HEK293T (cell line): ENCODE measurements at regions not wholly inside any gene's neighbourhood (a gene's known extent, or its start where the extent isn't known, plus 50 kb on each side); places are given as distances from the start of the nearest gene placed in this dataset.

Experiments
- CTCF ChIA-PET: fragments of 350-600 bp; formaldehyde crosslinking; extraction: SDS; loops from one replicate; lab custom pipeline; 2021; ENCODE audit warnings: antibody characterized with exemption, inconsistent platforms; lab: Yijun Ruan, JAX
- POLR2A ChIA-PET: fragments of 350-600 bp; formaldehyde crosslinking; extraction: SDS; loops from one replicate; lab custom pipeline; 2020; ENCODE audit warnings: antibody characterized with exemption, inconsistent platforms; lab: Yijun Ruan, JAX
- DNase-seq: peaks from one replicate; pipeline ENCODE4 v3.0.0; 2012; ENCODE audit warnings: mixed read lengths; ENCODE audit errors: extremely low spot score
- ARNT ChIP-seq: fragments of 450-650 bp; IDR thresholded peaks from 2 replicates; pipeline ENCODE4 v1.6.1; 2017; ENCODE audit warnings: mild to moderate bottlenecking
- BHLHE40 ChIP-seq: fragments of 450-650 bp; IDR thresholded peaks from 2 replicates; pipeline ENCODE4 v1.6.1; 2016; ENCODE audit warnings: mild to moderate bottlenecking, moderate library complexity, borderline replicate concordance
- CTBP1 ChIP-seq: fragments of 450-650 bp; IDR thresholded peaks from 2 replicates; pipeline ENCODE4 v1.6.1; 2016; ENCODE audit warnings: borderline replicate concordance
- ELF4 ChIP-seq: fragments of 450-650 bp; IDR thresholded peaks from 2 replicates; pipeline ENCODE4 v1.6.1; 2017; ENCODE audit warnings: antibody characterized with exemption
- FOXA1 ChIP-seq: fragments of 450-650 bp; IDR thresholded peaks from 2 replicates; pipeline ENCODE4 v1.6.1; 2016; ENCODE audit warnings: mild to moderate bottlenecking
- FOXK2 ChIP-seq: fragments of 450-650 bp; IDR thresholded peaks from 2 replicates; pipeline ENCODE4 v1.6.1; 2016; ENCODE audit warnings: mild to moderate bottlenecking
- FOXM1 ChIP-seq: fragments of 450-650 bp; IDR thresholded peaks from 2 replicates; pipeline ENCODE4 v1.6.1; 2017; ENCODE audit warnings: mild to moderate bottlenecking, borderline replicate concordance
- HDGF ChIP-seq: fragments of 450-650 bp; IDR thresholded peaks from 2 replicates; pipeline ENCODE4 v1.6.1; 2017; ENCODE audit warnings: antibody characterized with exemption, borderline replicate concordance
- L3MBTL2 ChIP-seq: fragments of 450-650 bp; conservative IDR thresholded peaks from 2 replicates; pipeline ENCODE4 v1.6.1; 2016; ENCODE audit warnings: mild to moderate bottlenecking
- LEF1 ChIP-seq: fragments of 450-650 bp; IDR thresholded peaks from 2 replicates; pipeline ENCODE4 v1.6.1; 2017; ENCODE audit warnings: mild to moderate bottlenecking, borderline replicate concordance
- NFRKB ChIP-seq: fragments of 450-650 bp; IDR thresholded peaks from 2 replicates; pipeline ENCODE4 v1.6.1; 2016; ENCODE audit warnings: mild to moderate bottlenecking, moderate library complexity
- PKNOX1 ChIP-seq: fragments of 450-650 bp; IDR thresholded peaks from 2 replicates; pipeline ENCODE4 v1.6.1; 2016
- SP1 ChIP-seq: fragments of 450-650 bp; IDR thresholded peaks from 2 replicates; pipeline ENCODE4 v1.6.1; 2017
- SUZ12 ChIP-seq: fragments of 450-650 bp; IDR thresholded peaks from 2 replicates; pipeline ENCODE4 v1.6.1; 2016; ENCODE audit warnings: mild to moderate bottlenecking
- TARDBP ChIP-seq: fragments of 450-650 bp; IDR thresholded peaks from 2 replicates; pipeline ENCODE4 v1.6.1; 2016
- ZNF384 ChIP-seq: fragments of 450-650 bp; IDR thresholded peaks from 2 replicates; pipeline ENCODE4 v1.6.1; 2016

DNA sequence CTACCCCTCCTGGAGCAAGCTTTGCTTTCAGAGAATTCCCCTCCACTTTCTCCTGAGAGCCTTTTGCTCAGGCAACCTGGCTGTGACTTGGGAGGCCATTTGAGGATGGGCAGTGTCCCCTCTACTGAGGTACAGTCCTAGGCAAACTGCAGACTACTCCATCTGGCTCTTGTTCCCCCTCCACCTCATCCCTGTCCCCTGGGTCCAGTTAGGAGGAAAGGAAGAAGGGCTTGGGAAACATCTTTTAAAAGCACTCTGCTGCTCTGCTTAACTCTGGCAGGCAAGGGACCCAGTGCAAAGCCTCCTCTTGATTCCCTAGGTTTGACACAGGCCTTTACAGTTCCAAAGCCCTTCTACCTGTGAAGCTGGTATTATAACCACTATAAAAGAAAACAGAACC is 108.2 kb downstream of the NAV1 start:
- TF ChIP-seq NFRKB = no peak
- no peak for TF ChIP-seq BHLHE40
- no peak for TF ChIP-seq SUZ12
- POLR2A ChIA-PET = no interaction called here
- no peak for DNase-seq
- CTCF ChIA-PET = no interaction called here

DNA sequence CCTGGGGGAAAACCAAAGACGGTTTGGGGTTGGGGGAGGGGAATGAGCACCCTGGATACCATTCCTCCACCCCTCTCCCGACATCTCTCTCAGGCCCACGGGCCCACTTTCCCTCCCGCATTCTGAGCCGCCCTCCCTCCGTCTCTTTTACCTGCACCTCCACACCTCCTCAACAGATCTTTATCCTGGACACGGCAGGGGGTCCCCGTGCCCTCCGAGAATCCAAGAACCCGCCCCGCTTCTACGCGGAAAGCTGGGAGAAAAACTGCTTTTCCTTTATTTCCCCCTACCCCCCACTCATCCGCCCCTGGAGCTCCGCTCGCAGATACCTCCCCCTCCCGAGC is 108.8 kb downstream of the NAV1 start:
- ChIA-PET CTCF (no interaction called here), POLR2A (no interaction called here)
- DNase-seq = no peak

DNA sequence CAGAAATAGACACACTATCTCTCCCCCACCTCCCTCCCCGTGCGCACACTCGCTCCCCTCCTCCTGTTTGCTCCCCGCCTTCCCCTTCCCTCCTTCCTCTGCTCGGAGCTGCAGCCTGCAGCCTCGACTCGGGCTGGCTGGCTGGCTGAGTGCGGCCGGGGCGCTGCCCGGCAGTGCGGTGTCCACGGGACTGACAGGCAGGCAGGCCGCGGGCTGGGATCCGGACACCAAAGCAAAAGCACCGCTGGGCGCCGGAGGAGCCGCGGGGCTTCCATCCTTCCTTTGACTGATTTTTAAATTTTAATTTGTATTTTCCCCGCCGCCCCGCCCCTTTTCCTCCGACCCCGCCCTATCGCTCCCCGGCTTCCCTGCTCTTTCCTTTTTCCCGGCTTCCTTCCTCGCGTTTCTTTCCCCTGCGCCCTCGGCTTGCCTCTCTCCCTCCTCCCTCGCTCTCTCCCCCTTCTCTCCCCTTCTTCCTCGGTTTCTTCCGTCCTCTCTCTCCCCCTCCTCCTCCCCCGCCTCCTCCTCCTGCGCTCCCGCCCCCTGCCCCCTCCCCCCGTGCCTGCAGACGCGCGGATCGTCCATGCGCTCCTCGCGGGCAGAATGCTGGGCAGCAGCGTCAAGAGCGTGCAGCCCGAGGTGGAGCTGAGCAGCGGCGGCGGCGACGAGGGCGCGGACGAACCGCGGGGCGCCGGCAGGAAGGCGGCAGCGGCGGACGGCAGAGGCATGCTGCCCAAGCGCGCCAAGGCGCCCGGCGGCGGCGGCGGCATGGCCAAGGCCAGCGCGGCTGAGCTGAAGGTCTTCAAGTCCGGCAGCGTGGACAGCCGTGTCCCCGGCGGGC is 109.4 kb downstream of the NAV1 start:
- ChIA-PET POLR2A (interaction anchor here (1.2 kb wide), 1 partner anchor 12 kb away, joined by 4 read pairs; no protein-coding TSS in a partner anchor), CTCF (interaction anchor here (0.7 kb wide), 1 partner anchor 50 kb away, joined by 3 read pairs; no protein-coding TSS in a partner anchor)
- no peak for TF ChIP-seq TARDBP
- 0 out of 2 replicates have a peak, but pooled peaks have one; percentile 8 for TF ChIP-seq ARNT
- TF ChIP-seq L3MBTL2 = peak; percentile 48
- TF ChIP-seq FOXK2 = no peak
- no peak for TF ChIP-seq HDGF
- DNase-seq = peak; percentile 78

More for the DNA sequence above, 108.8 kb downstream of the NAV1 start:
- TF ChIP-seq SP1 (no peak), FOXM1 (no peak), PKNOX1 (no peak), ZNF384 (no peak)

- ChIA-PET POLR2A (interaction anchor here (1.2 kb wide), 1 partner anchor 12 kb away, joined by 4 read pairs; no protein-coding TSS in a partner anchor), CTCF (interaction anchor here (0.6 to 0.7 kb wide), 3 partner anchors 12 to 1478 kb away, joined by 3 to 4 read pairs (median 3); partner anchors contain the start of gene ADORA1)
- DNase-seq = no peak
- TF ChIP-seq ZNF384 (no peak), FOXM1 (no peak), CTBP1 (no peak), L3MBTL2 (no peak), BHLHE40 (no peak), ARNT (no peak), SP1 (no peak), TARDBP (no peak), HDGF (no peak), LEF1 (no peak), ELF4 (no peak), FOXK2 (no peak), SUZ12 (no peak), NFRKB (no peak), PKNOX1 (no peak)
These were observed 110.2 kb downstream of the NAV1 start for GRCh38 chr1:201648907-201649721.

DNA sequence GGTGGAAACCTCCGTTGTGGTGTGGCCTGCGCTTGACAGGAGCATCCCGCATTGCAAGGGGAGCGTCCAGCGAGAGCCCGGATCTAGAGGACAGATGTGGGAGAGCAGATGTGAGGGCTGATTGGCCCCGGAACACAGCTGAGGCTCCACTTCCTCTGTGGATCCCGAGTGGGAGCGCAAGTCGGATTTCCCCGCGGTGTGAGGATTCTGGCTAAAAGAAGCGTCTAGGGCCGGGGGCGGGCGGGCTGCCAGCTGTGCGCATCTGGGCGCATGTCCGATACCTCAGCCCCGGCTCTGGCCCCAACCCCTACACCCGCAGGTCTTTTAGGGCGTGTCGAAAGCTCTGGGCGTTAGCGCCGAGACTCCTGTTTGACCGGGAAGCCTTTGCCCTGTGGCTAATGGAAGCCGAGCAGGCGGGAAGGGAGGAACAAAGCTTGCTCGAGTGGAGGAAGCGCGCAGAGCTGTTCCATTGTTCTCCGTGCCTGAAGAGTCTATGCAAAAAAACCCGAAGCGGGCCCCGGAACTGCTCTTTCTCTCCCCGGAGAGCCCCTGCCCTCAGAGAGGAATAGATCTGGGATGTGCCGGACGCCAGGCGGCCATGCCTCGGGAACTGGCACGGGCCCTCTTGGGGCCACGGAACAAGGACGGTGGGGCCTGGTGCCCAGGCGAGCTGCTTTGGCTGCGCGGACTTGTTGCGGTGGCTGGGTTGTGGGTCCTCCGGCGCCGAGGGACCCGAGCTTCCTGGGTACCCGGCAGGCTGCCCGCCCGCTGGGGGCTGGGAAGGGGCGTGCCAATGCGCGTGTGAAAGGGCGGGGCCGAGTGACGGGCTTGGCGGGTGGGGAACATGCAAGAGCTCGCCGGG is 111.1 kb downstream of the NAV1 start:
- no peak for DNase-seq
- TF ChIP-seq ZNF384 = no peak
- no peak for TF ChIP-seq CTBP1
- TF ChIP-seq ELF4 = no peak
- TF ChIP-seq BHLHE40 = no peak
- no peak for TF ChIP-seq NFRKB
- TF ChIP-seq PKNOX1 = no peak
- TF ChIP-seq FOXM1 = no peak
- TF ChIP-seq L3MBTL2 = no peak
- TF ChIP-seq LEF1 = no peak
- no peak for TF ChIP-seq SUZ12
- TF ChIP-seq TARDBP = no peak
- TF ChIP-seq HDGF = no peak
- TF ChIP-seq ARNT = no peak
- CTCF ChIA-PET = interaction anchor here (0.6 to 0.7 kb wide), 2 partner anchors 11 to 1477 kb away, joined by 3 to 4 read pairs; partner anchors contain the start of gene ADORA1
- POLR2A ChIA-PET = interaction anchor here (1.2 kb wide), 1 partner anchor 11 kb away, joined by 4 read pairs; no protein-coding TSS in a partner anchor

- ChIA-PET POLR2A (no interaction called here), CTCF (no interaction called here)
- TF ChIP-seq ELF4 (no peak), SUZ12 (no peak), BHLHE40 (no peak), FOXM1 (no peak), FOXA1 (no peak), HDGF (no peak), PKNOX1 (no peak), L3MBTL2 (no peak), FOXK2 (no peak), CTBP1 (no peak), ZNF384 (no peak), LEF1 (no peak), ARNT (no peak), NFRKB (no peak), SP1 (no peak), TARDBP (no peak)
- no peak for DNase-seq
These were observed 111.7 kb downstream of the NAV1 start for GRCh38 chr1:201650623-201650933.
